ENCODE measurements at regions not wholly inside any gene's neighbourhood (a gene's known extent, or its start where the extent isn't known, plus 50 kb on each side); places are given as distances from the start of the nearest gene placed in this dataset.

DNA sequence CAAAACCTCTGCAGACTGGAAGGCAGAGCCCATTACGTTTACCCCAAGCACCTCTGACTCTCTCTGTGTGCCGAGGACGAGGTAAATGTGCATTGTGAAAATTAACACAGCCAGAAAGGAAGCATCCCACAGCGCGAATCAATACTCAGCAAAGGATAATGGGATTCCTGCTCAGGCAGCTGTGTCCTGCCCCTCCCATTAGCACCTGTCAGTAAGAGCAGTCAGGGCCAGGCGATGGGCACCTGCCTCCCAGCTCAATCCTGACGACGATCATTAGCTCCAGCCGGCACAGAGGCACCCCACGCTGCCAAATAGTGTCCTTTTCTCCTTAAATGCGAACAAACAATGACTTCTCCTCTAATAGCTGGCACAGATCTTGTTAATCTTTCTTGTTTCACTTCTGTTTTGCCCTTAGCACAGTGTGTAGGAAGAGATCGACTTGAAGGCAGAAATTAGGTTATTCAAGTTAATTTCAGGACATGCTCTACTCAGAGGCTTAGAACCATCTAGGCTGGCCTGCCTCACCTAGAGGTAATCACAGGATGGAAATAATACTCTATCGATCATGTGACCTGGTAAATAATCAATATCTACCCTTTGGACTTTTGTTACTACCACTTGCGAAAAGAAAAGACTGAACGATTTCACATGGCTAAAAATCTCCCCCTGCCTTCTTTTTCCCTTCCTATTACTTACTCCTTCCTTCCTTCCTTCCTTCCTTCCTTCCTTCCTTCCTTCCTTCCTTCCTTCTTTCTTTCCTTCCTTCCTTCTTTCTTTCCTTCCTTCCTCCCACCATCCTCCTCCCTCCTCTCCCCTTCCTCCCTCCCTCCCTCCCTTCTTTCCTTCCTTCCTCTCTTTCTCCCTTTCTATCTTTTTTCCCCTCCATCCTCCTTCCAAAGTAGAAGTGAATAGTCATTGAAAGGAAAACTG is 487.9 kb upstream of the ID2 start:
- DNase-seq, result peak; percentile 58 to 76

DNA sequence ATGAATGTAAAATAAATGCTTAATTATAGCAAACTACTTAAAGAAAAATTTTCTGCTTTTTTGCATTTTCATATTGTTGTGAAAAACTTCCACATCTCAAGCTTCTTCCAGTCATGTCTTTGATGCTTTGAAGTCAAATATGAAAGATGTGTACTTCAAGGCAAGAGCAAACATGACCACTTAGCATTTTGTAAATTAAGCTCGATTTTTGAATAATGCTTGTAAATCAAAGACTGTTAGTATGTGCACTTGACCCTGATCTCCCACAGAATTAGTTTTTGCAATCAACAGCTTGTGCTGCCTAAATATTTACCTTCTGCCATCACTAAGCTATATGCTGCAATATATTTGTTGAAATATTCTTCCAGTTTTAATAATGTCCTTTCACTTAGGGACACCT is 486.1 kb upstream of the ID2 start:
- no peak for DNase-seq

DNA sequence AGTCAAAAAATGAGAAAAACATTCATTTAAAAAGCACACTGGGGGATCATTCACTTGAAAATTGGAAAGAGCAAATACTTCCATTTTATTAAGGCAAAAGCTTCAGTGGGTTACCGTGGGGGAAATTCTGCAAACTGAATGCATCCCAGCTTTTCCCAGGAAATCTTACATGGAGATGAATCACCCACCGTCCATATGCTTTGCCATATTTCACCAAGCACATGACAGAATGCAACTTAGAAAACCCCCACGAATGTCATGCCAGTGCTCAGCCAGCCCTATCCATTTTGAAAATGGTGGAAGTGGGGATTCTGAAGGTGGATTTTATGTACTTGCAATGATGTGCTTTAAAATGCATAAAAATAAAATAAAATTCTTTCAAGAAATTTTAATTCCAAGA is 485.5 kb upstream of the ID2 start:
- DNase-seq, result no peak

DNA sequence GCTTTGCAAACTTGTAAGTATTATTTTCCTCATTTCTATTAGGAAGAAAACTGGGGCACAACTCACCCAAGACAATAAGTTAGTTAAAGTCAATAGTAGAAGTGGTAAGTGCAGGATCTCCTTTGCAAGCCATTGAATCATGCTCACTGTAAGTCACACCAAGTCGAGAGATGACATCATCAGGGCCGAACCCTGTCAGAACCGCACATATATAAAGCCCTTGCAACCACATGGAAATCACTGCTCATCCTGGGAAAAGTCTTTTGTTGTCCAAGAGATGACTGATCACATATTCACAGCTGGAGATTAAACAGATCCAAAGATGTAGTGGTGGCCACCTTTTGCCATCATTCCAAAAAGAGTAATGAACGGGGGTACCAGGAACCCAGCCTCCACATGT is 484.8 kb upstream of the ID2 start:
- DNase-seq, result no peak

DNA sequence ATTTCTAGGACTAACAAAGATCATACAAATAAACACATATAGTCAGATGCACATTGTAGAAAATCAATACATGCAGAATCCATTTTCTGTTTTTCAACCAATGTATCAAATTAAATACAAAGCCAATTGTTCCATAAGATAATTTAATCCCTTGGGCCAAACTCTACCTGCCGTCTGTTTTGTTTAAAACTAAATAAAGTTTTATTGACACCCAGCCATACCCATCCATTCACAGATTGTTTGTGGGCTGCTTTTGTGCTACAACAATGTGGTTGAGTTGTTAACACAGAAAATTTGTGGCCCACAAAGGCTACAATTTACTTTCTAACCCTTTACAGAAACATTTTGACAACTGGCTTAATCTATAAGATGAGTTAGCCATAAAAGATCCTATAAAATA is 484.0 kb upstream of the ID2 start:
- no peak for DNase-seq

DNA sequence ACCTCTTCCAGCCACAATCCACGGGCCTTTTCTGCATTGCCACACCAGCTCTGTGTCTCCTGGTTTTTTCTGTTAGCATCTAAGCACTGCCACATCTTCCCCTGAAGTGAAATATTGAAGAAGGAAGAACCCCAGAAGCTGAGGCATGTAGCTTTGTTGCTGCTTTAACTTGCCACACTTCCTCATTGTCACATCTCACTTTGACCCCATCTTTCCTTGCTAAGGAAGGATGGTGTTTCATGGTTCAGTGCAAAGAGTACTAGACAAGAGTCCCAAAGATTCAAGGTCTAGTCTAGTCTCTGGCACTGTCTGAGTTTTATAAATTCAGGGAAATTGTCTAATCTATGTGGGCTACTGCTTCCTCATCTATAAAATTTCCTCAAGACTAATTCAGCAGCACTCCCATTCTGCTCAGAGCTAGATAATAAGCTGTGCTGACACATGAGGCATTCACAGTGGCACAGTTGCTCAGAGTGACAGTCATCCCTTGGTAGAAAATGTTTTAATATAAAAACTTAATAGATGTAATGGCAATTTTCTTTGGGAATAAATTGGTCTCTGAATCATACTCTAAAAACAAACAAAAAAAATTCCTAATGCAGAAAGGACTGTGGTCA is 483.0 kb upstream of the ID2 start:
- DNase-seq, result no peak

DNA sequence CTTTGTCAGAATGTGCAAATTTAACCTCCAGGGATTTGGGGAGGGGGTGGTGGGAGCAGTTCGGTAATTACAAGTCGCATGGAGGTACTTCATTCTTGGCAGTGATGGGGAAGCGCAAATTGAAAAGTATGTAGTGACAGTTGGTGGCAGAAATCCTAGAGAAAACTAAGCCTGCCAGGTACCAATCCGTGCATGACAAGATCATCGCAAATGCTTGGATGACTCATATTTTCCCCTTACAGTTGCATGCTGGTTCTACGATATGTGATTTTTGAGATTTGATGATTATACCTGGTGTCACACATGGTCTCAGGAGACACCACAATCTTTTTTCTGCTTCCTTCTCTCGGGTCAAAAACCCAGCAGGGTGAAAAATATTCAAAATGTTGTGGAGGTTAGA is 479.7 kb upstream of the ID2 start:
- no peak for DNase-seq

DNA sequence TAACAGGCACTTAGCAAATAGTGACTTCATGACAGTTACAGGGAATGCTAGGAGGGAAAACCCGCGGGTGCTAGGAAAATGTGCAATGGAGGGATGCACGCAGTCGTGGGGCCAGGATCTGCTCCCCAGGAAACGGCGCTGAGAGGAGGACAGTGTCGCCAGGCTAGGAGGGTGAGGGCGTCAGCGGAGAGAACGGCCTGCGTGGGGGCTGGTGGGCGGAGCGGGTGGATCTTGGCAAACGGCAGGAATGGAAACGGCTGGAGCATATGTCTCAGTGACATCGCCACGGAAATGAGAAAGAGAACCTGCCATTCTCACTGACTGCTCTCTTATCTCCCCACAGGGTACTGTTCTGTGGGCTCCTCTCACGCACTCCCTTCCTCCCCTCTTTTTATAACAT is 478.5 kb upstream of the ID2 start:
- DNase-seq, result no peak

DNA sequence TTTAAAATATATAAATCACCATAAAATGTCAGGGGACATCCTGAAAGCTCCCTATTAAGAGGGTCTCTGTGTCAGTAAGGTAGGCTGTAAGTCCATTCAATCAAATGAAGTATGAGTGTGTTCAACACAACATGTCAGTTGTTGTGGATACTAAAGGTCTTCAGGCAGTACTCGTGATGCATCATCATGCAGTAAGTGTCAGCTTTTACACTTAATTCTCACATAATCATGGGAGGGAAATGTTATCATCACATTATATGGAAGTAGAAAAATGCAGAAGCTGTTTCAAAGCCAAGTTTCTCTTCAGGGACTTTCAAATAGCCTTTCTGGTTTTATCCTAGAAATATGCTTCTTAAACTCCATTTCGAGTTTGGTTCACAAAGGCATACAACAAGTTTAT is 477.1 kb upstream of the ID2 start:
- DNase-seq, result no peak

DNA sequence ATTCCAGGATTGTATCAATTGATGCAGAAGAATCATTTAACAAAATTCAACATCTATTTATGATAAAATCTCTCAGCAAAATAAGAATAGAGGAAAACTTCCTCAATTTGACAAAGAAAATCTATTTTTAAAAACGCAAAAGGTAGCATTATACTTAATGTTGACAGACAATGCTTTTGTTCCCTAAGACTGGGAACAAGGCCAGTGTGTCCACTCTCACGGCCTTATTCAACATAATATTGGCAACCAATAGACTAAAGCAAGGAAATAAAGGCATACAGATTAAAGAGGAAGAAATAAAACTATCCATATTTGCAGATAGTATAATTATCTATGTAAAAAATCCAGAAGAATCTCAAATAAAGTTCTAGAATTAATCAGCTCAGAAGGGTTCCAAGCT is 472.4 kb upstream of the ID2 start:
- DNase-seq, result no peak

DNA sequence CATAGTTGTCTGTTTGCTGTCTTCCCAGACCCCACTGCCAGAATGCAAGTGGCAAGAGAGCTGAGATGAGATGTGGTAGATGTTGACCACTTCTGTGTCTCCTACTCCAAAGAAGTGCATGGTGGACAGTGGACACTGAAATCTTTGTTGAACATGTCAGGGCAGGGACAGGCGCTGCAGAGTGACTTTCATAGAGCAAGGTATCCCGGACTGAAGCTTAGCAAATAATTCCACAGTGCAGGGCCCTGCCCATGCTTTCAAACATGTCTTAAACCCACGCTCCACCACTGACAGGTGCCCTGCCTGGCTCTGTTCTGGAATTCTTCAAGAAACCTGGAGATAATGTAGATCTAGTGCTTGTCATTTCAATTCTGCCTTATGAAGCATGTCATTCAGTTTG is 470.5 kb upstream of the ID2 start:
- DNase-seq, result no peak

DNA sequence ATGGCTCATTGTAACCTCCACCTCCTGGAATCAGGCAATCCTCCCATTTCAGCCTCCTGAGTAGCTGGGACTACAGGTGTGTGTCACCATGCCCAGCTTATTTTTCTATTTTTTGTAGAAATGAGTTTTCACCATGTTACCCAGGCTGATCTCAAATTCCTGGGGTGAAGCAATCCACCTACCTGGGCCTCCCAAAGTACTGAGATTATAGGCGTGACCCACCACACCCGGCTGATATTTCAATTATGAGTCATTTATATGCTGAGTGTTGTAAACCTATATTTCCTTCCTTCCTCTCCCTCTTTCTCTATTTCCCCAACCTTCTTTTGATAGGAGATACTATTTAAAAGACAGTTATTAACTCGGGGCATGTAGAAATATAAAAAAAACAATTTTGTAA is 469.6 kb upstream of the ID2 start:
- no peak for DNase-seq

DNA sequence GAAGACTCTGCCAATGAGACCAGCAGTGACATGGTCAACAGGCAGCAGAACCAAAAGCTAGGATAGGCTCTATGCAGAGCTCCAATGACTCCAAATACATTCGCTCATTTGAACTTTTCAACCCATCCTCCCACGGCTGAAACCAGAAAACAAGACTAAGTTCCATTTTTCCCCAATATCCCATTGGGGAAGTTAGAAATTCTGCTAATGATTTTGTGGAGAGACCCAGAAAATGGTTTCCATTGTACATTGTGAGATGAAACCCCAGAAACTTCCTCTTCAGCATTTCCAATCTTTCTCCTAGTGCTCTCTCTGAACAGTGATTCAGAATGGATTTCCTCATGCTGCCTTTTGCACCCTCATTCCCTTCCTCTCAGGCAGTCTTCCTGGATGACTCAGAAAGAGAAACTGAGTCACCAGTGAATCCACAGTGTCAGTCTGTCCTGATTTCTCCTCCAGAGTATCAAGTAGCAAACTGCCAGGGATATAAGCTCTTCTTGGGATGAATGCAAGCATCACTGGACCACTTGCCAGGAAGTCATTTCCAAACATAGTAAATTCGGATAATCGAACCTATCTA is 467.7 kb upstream of the ID2 start:
- DNase-seq, result no peak

DNA sequence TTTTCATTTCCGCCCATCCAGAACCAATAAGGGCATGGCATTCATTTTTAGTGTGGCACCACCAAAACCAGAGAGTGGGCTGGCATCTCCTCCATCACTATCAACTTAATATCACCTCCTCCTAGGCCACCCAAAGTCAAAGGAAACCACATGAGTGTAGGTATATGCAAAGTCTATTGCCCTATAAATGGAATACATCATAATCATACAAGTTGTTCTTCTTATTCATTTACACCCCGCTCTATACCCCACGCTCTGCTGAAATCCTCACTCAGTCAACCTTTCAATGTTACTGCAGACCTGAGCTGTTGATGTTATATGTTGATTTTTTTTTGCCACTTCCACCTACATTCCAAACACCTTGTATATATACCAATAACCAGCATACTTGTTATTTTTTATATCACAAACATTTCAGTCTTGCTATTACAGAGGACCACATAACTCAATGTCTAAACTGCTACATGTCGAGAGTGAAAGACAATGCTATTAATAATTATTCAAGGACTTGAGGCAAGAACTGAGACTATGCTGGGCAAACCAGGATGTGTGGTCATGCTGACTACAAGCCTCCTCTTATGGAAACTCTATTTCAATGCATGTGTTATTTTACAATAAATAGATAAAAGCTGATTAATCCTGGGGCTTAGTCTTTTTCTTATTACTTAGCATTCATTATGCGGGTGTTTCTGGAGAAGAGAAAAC is 466.5 kb upstream of the ID2 start:
- DNase-seq, result no peak

DNA sequence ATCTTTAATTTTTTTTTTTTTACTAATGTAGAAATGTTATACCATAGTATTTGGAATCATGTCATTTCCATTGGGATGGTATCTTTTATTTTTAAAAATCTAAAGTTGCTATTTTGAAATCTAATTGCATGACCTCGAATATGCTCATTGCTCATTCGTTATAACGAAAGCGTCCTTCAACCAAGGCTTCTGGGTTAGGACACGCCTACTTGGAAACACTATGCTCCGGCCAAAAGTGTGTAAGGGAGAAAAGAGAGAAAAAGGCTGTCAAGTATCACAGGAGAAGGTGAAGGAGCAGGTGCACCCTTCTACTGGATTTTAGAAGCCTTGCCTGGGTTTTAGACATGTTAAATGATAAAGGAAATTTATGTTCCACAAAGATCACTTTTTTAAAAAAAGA is 465.9 kb upstream of the ID2 start:
- DNase-seq, result no peak

DNA sequence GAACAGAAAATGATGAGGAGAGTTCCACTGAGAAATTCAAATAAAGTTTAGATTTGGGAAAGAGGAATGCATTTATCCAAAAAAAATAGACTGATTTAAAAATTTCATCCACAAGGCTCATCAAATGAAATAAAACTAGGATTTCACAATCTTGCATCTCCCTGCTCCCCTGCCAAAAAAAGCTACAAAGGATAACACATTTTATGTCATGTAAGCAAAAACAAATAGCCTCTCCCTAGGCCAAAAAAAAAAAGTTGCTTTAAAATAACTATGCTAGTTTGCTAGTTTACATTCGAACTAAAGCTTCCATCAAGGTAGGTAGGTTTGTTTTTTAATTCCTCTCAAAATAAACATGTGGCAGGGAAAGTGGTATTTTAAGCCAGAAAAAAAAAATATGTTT is 465.5 kb upstream of the ID2 start:
- no peak for DNase-seq

DNA sequence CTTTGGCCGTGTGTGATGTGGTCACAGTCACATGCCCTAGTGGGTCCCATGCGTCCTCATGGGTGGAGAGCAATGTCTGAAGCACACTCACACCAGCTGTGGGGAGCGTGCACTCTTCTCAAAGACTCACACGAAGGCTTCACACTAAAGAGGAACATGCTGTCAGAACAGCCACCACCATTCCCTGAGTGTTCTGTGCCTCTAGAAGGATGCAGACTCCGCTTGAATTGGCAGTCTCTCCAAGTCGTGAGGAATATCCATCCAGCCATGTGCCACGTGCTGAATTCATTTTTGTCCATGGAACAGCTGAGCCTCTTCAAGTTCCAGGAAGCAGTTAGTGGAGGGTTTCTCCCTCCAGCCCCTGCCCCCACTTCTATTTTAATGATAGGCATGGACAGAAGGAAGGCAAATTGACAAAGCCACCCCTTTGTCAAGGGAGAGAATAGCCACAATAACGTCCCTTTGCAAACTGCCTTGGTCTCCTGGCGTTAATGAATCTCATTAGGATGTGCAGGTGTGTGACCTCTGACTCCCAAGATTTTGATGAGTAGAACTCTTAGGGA is 464.3 kb upstream of the ID2 start:
- no peak for DNase-seq

DNA sequence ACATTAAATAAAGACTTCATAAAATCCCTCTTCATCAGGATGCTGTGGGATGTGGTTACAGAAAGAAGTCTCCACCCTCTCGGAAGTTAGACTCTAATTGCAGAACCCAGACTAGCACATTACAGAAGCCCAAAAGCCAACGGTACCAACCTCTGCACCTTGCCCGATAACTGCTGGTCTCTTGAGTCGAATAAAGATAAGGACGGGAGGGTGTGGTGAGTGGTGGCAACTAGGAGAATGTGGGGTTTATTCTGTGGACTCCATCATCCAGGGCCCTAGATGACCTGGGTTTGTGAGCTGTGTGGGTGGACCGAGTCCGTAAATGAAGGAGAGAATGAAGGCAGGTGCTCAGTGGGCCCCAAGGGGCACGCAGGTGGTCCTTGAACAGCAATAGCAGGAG is 462.8 kb upstream of the ID2 start:
- DNase-seq, result no peak

DNA sequence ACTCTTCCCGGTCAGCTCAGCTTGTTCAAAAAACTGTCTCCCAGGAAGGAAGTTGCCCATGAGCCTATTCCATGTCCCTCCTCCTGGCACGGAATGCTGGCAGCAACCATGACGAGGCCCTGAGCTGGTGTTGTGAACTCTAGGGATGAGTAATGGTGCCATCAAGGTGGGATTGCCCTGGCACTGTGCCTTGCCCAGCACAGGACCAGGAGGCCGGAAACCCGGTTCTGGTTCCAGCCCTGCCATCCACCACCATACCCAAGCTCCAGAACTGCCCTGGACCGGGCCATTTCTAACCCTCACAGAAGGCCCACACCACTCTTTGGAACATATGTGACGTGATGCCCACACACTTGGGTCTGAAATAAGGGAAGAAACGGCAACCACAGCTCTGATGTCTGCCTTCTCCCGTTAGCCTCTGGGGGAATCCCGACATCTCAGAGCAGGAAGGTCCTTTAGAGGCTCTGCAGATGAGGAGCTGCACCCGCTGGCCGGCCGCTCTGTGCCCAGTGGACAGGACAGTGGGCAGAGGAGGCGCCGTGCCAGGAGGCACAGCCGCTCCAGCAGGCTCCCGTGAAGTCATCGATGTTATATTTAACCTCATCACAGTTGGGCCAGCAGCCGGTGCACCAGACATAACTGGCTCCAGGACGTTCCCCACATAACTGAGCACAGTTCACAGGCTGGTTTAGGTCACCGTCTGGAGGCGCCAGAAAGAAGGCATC is 462.1 kb upstream of the ID2 start:
- DNase-seq, result peak in 1 of 2 experiments; percentile 6

DNA sequence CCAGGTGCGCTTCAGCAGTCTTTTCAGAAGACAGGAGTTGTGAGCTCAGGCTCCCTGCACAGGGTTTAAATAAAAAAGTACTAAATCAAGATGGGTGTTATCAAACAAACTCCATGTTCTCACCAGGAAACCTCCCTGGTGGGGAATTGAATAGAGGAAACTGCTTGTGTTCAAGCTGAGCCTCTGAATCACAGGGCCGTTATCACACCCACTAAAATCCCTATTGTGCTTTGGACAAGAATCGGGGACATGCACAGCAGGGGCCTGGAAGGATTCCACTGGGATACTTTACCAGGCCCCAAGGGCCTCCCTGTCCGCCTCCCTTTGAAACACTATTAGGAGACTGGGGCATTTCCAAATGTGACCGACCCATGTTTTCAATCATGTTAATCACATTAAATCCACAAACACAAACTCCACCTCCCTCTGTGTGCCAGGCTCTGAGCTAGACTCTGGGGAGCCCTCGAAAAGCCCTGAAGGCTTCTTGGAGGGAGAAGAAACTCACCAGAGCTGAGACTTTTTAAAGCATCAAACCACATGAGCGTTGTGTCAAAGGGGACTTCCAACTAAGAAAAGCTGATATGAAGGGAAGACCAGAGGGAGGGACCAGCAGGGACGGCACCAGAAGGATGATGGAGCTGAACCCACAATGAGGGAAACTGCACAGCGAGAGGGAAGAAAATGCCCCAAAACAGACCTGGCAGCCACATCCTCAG is 458.7 kb upstream of the ID2 start:
- DNase-seq, result no peak

DNA sequence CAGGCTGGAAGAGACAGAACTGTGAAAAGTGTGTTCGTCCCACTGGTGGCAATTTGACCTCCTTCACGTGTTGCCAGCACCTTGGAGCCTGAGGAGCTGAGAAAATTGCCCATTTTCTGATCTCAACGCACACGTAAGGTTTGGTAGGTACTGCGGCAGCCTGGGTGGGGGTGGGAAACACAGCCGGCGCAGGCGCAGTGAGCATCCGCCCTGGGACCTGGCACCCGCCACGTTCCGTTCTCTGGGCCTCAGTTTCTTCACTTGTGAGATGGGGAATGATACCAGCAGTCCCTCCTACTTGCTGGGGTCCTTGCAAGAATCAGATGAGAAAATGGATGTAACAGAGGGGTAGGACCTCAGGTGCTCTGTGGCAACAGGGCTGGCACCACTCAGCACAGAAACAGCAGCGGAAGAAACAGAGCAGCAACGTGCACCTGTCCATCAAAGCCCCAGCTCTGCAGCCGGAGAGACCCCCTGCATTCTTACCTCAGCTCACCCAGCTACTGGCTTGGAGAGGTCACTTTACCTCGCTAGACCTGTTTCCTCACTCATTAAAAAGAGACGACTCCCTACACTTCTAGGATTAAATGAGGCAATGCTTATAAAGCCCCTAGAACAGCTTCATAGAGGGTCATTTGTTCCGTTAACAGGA is 458.0 kb upstream of the ID2 start:
- DNase-seq, result no peak
